OCI-LY3 (cell line): ENCODE measurements at regions not wholly inside any gene's neighbourhood (a gene's known extent, or its start where the extent isn't known, plus 50 kb on each side); places are given as distances from the start of the nearest gene placed in this dataset.

Experiments
- H2AFZ ChIP-seq: fragments of 200-600, 300-600 bp; shearing (Covaris generic); 2 replicates; pipeline ENCODE4 v1.6.0; 2014; ENCODE audit warnings: antibody characterized with exemption, low read depth, low read length
- H3K27ac ChIP-seq: fragments of 200-600, 300-600 bp; sonication (generic); 2 replicates; pipeline ENCODE4 v1.5.1; 2014; ENCODE audit warnings: mild to moderate bottlenecking, low read length, moderate library complexity, mixed read lengths
- H3K27me3 ChIP-seq: fragments of 200-600, 300-600 bp; sonication (generic); 2 replicates; pipeline ENCODE4 v1.6.1; 2014; ENCODE audit warnings: low read depth, low read length, mixed read lengths
- H3K36me3 ChIP-seq: fragments of 200-600, 300-600 bp; sonication (generic); replicated peaks from 2 replicates; pipeline ENCODE3; 2014; ENCODE audit warnings: low read depth, low read length, mixed read lengths
- H3K4me1 ChIP-seq: fragments of 300-600, 200-600 bp; sonication (generic); 2 replicates; pipeline ENCODE4 v1.6.1; 2014; ENCODE audit warnings: low read length, mixed read lengths
- H3K4me2 ChIP-seq: fragments of 200-600, 300-600 bp; sonication (generic); 2 replicates; pipeline ENCODE4 v1.6.1; 2014; ENCODE audit warnings: low read length, mixed read lengths
- H3K4me3 ChIP-seq: fragments of 300-600, 200-600 bp; sonication (generic); 2 replicates; pipeline ENCODE4 v1.5.1; 2014; ENCODE audit warnings: antibody characterized with exemption, mild to moderate bottlenecking, low read length, moderate library complexity
- H3K79me2 ChIP-seq: fragments of 300-600, 200-600 bp; shearing (Covaris generic); 2 replicates; pipeline ENCODE4 v1.6.1; 2014; ENCODE audit warnings: mild to moderate bottlenecking, low read length, mixed read lengths
- H3K9ac ChIP-seq: fragments of 300-600, 200-600 bp; shearing (Covaris generic); 2 replicates; pipeline ENCODE4 v1.6.0; 2014; ENCODE audit warnings: mild to moderate bottlenecking, low read length, moderate library complexity
- H3K9me3 ChIP-seq: fragments of 200-600, 300-600 bp; shearing (Covaris generic); 2 replicates; pipeline ENCODE4 v1.6.1; 2014; ENCODE audit warnings: low read length, mixed read lengths; ENCODE audit not compliant: insufficient read depth
- H4K20me1 ChIP-seq: fragments of 200-600, 300-600 bp; sonication (generic); 2 replicates; pipeline ENCODE4 v1.6.1; 2016; ENCODE audit warnings: low read length, mixed read lengths; ENCODE audit not compliant: insufficient read depth
- CTCF ChIP-seq: fragments of 200-600, 300-600 bp; sonication (generic); IDR thresholded peaks from 2 replicates; pipeline ENCODE4 v1.5.1; 2014; ENCODE audit warnings: antibody characterized with exemption, low read length, low read depth
- EZH2phosphoT487 ChIP-seq: fragments of 200-600 bp; shearing (Covaris generic); IDR thresholded peaks from 2 replicates; pipeline ENCODE4 v1.6.1; 2018; ENCODE audit warnings: antibody characterized with exemption, mixed run types, low read depth

DNA sequence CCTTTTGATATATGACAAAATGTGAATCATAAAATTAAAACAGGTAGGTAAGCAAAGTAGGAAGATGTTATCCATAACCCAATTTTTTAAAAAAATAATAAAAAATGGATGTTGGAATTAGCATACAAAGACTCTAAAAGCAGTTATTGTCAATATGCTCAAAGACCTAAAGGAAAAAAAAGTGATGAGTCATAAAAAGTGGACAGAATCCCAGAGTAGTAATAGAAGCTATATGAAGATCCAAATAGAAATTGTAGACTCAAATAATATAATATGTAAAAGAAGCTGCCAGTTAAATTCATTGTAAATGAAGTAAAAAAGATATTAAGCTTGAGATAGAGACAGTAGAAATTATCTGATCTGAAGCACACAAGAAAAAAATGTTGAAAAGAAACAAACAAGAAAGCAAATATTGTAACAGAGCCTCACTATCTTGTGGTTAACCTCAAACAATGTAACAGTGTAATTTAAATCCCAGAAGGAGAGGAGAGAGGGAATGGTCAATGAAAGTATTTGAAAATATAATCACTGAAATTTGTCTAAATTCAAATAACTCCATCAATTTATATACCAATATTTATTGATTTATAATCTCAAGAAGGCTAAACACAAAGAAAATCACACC lies 773.4 kb upstream of the RAG2 start:
- TF ChIP-seq EZH2phosphoT487 (no peak), CTCF (no peak)

GRCh38 chr11:37370817-37371216 lies 772.8 kb upstream of the RAG2 start:
- Histone ChIP-seq H3K27ac (no peak overlapping the region), H3K9ac (no peak overlapping the region), H2AFZ (no peak overlapping the region), H3K36me3 (no peaks in the 10 kb centered on the region), H4K20me1 (no peaks in the 10 kb centered on the region), H3K27me3 (no peaks in the 10 kb centered on the region), H3K9me3 (no peaks in the 10 kb centered on the region), H3K79me2 (no peaks in the 10 kb centered on the region), H3K4me3 (no peak overlapping the region), H3K4me1 (no peaks in the 10 kb centered on the region), H3K4me2 (no peak overlapping the region)
- TF ChIP-seq EZH2phosphoT487: no peak
- no peak for TF ChIP-seq CTCF

More for the DNA sequence above, 773.4 kb upstream of the RAG2 start:
- Histone ChIP-seq H4K20me1 (no peaks in the 10 kb centered on the region), H3K9ac (no peak overlapping the region), H3K36me3 (no peaks in the 10 kb centered on the region), H3K4me1 (no peaks in the 10 kb centered on the region), H3K4me2 (no peak overlapping the region), H3K9me3 (no peaks in the 10 kb centered on the region), H3K79me2 (no peaks in the 10 kb centered on the region), H3K27me3 (no peaks in the 10 kb centered on the region), H2AFZ (no peak overlapping the region), H3K4me3 (no peak overlapping the region), H3K27ac (no peak overlapping the region)

DNA sequence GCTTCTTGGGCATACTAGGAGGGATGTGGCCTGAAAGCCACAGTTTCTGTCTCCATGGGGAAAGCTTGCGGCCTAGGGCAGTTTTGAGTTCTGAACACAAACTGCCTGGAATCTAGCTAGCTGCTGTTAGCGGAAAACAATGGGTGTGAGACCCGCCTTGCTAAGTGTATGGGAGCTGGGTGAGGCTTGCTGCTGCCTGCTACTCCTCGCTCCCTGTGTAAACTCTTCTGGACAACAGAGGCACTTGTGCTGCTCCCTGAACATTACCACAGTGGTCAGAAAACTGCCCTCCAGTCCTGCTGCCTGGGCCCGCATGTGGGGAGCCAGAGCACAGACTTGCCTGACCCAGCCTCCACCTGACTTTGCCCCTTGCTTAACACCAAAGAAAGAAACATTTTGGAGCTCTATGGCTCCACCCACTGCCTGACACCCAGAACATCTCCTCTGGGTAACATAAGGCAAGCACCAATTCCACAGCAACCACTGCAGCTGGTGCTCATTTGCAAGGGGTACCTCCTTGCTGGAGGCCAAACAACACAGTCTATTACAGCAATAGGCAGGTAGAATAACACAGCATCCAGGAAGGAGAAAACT lies 766.3 kb upstream of the RAG2 start:
- no peak for TF ChIP-seq CTCF
- H3K27me3 ChIP-seq: no peaks in the 10 kb centered on the region

GRCh38 chr11:37353192-37353591 lies 755.2 kb upstream of the RAG2 start:
- TF ChIP-seq CTCF: no peak
- no peak for TF ChIP-seq EZH2phosphoT487
- Histone ChIP-seq H3K27ac (no peak overlapping the region), H3K9ac (no peak overlapping the region), H3K27me3 (no peaks in the 10 kb centered on the region), H4K20me1 (no peaks in the 10 kb centered on the region), H3K36me3 (no peaks in the 10 kb centered on the region), H3K4me1 (no peaks in the 10 kb centered on the region), H3K79me2 (no peaks in the 10 kb centered on the region), H3K4me2 (no peak overlapping the region), H3K9me3 (no peaks in the 10 kb centered on the region), H3K4me3 (no peak overlapping the region), H2AFZ (no peak overlapping the region)

More for the DNA sequence above, 766.3 kb upstream of the RAG2 start:
- Histone ChIP-seq H3K9ac (no peak overlapping the region), H2AFZ (no peak overlapping the region), H3K4me2 (no peak overlapping the region), H3K4me3 (no peak overlapping the region), H3K27ac (no peak overlapping the region), H3K36me3 (no peaks in the 10 kb centered on the region), H3K9me3 (no peaks in the 10 kb centered on the region), H4K20me1 (no peaks in the 10 kb centered on the region), H3K79me2 (no peaks in the 10 kb centered on the region), H3K4me1 (no peaks in the 10 kb centered on the region)
